ENCODE measurements at regions not wholly inside any gene's neighbourhood (a gene's known extent, or its start where the extent isn't known, plus 50 kb on each side); places are given as distances from the start of the nearest gene placed in this dataset.

DNA sequence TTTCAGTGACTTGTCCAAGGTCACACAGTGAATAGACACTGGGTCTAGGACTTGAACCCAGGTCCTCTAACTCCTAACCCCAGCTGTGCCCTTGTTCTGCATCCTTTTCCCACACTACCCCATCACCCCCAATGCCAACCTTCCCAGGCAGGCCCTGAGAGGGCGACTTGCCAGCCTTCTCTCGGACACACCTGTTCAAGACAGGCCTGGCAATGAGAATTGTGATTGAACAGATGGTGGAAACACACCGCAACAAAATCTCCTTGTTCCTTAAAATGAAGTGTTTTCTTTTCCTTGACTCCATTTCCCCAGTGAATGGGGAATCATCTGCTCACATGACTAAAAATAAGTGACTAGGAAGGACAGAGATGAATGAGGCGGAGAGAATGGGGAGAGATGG lies 189.5 kb upstream of the ASIC2 start:
- no peak overlapping the region for H3K4me3 ChIP-seq (ENCODE audit: low read depth, low read length)
- TF ChIP-seq, protein P1, sequence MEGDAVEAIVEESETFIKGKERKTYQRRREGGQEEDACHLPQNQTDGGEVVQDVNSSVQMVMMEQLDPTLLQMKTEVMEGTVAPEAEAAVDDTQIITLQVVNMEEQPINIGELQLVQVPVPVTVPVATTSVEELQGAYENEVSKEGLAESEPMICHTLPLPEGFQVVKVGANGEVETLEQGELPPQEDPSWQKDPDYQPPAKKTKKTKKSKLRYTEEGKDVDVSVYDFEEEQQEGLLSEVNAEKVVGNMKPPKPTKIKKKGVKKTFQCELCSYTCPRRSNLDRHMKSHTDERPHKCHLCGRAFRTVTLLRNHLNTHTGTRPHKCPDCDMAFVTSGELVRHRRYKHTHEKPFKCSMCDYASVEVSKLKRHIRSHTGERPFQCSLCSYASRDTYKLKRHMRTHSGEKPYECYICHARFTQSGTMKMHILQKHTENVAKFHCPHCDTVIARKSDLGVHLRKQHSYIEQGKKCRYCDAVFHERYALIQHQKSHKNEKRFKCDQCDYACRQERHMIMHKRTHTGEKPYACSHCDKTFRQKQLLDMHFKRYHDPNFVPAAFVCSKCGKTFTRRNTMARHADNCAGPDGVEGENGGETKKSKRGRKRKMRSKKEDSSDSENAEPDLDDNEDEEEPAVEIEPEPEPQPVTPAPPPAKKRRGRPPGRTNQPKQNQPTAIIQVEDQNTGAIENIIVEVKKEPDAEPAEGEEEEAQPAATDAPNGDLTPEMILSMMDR (conservative IDR thresholded peaks at IDR 0.05; ENCODE audit: low read depth, low read length): no peak
- no peak for DNase-seq (ENCODE audit: low read depth)

GRCh38 chr17:33484559-33484958 lies 191.5 kb upstream of the ASIC2 start:
- TF ChIP-seq, protein P1 (conservative IDR thresholded peaks at IDR 0.05; ENCODE audit: low read depth, low read length): no peak

DNA sequence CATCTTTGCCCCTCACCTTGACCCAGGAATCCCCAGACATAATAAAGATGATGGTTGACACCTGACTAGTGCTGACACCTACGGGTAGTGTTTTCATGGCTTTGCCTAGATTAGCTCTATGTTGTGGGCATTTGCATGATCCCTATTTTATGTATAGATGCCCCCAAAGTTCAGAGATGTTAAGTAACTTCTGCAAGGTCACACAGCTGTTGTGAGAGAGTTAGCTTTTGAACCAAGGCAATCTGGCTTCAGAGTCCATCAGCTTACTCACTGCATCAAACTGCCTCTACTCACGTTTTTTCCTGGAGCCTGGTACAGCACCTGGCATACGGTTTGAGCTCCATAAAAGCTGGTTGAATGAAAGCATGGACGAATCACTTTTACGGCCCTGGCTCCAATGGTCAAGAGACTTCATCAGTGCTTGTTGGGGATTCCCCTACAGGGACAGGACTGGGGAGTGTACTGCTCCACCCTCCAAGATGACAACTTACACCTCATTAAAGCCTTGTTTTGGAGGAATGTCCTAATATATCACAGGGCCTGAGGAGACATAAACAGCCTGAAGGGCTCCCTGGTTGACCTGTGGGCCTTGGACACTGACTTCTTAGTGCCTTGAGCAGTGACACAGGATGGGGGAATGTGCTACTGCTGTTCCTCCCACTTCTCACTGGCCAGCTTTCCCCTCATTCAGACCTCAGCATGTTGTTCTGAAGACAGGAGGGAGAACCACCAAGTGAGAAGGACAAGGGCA lies 193.2 kb upstream of the ASIC2 start:
- H3K4me3 ChIP-seq (ENCODE audit: low read depth, low read length): no peak overlapping the region
- TF ChIP-seq, protein P1 (conservative IDR thresholded peaks at IDR 0.05; ENCODE audit: low read depth, low read length): no peak
- DNase-seq (ENCODE audit: low read depth): no peak

More at GRCh38 chr17:33484559-33484958, 191.5 kb upstream of the ASIC2 start:
- no peak overlapping the region for H3K4me3 ChIP-seq (ENCODE audit: low read depth, low read length)
- DNase-seq (ENCODE audit: low read depth): no peak

- no peak for DNase-seq (ENCODE audit: low read depth)
- no peak overlapping the region for H3K4me3 ChIP-seq (ENCODE audit: low read depth, low read length)
- TF ChIP-seq, protein P1 (conservative IDR thresholded peaks at IDR 0.05; ENCODE audit: low read depth, low read length): no peak
These were observed 194.2 kb upstream of the ASIC2 start for GRCh38 chr17:33487187-33487879.

DNA sequence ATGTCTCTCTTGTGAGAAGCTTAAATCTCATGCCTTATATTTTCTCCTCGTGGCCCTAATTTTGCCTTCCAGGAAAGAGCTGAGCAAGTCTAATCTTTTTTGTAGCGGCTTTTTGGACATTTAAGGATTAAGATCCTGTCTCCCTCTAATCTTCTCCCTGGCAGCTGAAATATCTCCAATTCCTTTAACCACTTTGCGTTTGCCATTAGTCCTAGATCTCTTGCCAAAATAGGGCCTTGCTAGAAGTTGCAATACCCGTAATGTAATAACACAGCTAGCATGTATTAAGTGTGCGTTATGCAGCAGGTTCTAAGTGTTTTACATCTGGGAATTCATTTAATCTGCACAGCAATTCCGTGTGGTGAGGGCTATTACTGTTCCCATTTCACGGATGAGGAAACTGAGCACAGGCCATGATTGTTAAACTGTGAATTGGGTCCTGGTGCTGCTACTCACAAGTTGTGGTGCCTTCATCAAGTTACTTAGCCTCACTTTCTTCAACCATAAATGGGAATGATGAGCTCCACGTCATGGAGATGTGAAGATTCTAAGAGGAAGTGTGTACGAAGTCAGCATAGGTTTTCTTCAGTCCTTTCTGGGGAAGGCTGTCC lies 198.9 kb upstream of the ASIC2 start:
- no peak overlapping the region for H3K4me3 ChIP-seq (ENCODE audit: low read depth, low read length)
- DNase-seq (ENCODE audit: low read depth): no peak
- TF ChIP-seq, protein P1 (conservative IDR thresholded peaks at IDR 0.05; ENCODE audit: low read depth, low read length): no peak

DNA sequence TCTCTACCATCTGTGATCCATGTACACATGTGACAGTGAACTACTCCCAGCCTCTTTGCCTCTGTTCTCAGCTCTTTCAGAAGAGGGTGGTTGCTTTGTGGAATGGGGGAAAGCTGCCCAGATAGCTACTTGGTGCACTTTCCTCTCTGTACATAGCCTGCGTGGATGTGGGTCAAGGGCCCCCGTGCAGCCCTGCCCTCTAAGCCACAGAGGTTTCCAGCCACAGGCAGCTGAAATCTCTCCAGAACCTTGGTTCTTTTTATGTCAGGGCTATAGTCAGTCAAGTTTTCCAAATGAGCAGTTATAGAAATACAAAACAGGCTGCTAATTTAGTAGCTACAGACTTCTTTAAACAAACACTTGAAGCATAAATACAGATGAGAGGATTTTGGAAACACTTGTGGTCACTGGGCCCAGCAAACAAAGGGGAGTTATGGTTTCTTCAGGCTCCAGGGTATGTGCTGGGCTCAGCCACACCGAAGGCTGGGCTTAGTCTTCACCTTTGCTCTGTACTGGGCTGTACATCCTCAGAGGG lies 199.7 kb upstream of the ASIC2 start:
- TF ChIP-seq, protein P1 (conservative IDR thresholded peaks at IDR 0.05; ENCODE audit: low read depth, low read length): no peak
- peak; percentile 6 for DNase-seq (ENCODE audit: low read depth)
- H3K4me3 ChIP-seq (ENCODE audit: low read depth, low read length): no peak overlapping the region
